Tibial artery (tissue), 4 donors: ENCODE measurements at regions not wholly inside any gene's neighbourhood (a gene's known extent, or its start where the extent isn't known, plus 50 kb on each side); places are given as distances from the start of the nearest gene placed in this dataset.

Source experiments
- DNase-seq, 2 donors: peaks; one replicate each; pipeline ENCODE4 v3.0.0-alpha.2; 2019
- H3K27ac ChIP-seq, 2 donors: fragments of 200-600 bp; sonication (generic) in 1 of 2; 1 replicate in 1 of 2; 2 replicates in 1 of 2; pipeline ENCODE4 v1.5.1; 2018 to 2019; ENCODE audit warnings: mild to moderate bottlenecking in 1 of 2
- H3K27me3 ChIP-seq, 2 donors: fragments of 200-600 bp; sonication (generic) in 1 of 2; one replicate each; pipeline versions ENCODE4 v1.5.1 to v1.6.0; 2016 to 2019
- H3K36me3 ChIP-seq, 3 donors: fragments of 200-600 bp; sonication (generic) in 2 of 3; one replicate each; pipeline ENCODE4 v1.5.1; 2016 to 2019; ENCODE audit warnings: mild to moderate bottlenecking in 2 of 3
- H3K4me1 ChIP-seq, 4 donors: fragments of 200-600 bp; sonication (generic) in 2 of 4; 1 replicate in 3 of 4; 2 replicates in 1 of 4; pipeline ENCODE4 v1.5.1; 2016 to 2019
- H3K4me3 ChIP-seq, 2 donors: fragments of 200-600 bp; sonication (generic) in 1 of 2; 1 replicate in 1 of 2; 2 replicates in 1 of 2; pipeline ENCODE4 v1.5.1; 2018 to 2019; ENCODE audit warnings: mild to moderate bottlenecking in 2 of 2
- H3K9me3 ChIP-seq, 3 donors: fragments of 200-600 bp; sonication (generic) in 1 of 3; one replicate each; pipeline ENCODE4 v1.5.1; 2016 to 2019
- intact Hi-C: fragments of 100-400 bp; cut with DNase I; formaldehyde crosslinking; loops from one replicate; pipeline ENCODE4 v1.15.0; 2023; ENCODE audit warnings: low total_unique reads
- TF ChIP-seq, protein P1 (sequence below), 2 experiments: fragments of 200-600 bp in 1 of 2; fragments of 450-650 bp in 1 of 2; IDR thresholded peaks; one replicate each; pipeline ENCODE4 v1.5.1; 2017 to 2019; ENCODE audit warnings: antibody characterized with exemption in 2 of 2, mild to moderate bottlenecking in 1 of 2, moderate library complexity in 1 of 2

DNA sequence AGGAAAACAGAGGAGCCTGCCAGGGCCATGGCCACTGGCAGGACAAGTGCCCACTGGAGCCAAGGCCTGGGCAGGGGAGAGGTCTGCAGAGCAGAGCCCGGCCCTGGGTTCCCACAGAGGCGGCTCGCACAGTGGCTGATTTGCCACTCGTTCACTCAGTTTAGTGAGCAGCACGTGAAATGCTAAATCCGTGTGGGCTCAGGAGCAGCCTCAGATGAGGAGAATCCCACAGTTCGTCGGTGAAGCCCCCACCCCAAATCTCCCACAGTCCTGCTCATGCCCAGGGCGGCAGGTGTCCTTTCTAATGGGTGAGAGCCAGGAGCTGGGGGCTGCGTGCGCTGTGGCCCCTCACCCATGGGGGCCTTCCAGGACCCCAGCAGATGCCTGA lies 107.7 kb upstream of the FAM20C start:
- Histone ChIP-seq H3K9me3 (no peaks in the 10 kb centered on the region), H3K4me3 (no peak overlapping the region), H3K27me3 (no peaks in the 10 kb centered on the region), H3K36me3 (no peaks in the 10 kb centered on the region), H3K4me1 (peaks cover 0 to 22% (median 19%) of the 10 kb centered on the region in 4 donors), H3K27ac (no peak overlapping the region)
- peak in 1 of 2 donors; percentile 51 for DNase-seq
- intact Hi-C loops: no loop called here
- TF ChIP-seq, protein P1, sequence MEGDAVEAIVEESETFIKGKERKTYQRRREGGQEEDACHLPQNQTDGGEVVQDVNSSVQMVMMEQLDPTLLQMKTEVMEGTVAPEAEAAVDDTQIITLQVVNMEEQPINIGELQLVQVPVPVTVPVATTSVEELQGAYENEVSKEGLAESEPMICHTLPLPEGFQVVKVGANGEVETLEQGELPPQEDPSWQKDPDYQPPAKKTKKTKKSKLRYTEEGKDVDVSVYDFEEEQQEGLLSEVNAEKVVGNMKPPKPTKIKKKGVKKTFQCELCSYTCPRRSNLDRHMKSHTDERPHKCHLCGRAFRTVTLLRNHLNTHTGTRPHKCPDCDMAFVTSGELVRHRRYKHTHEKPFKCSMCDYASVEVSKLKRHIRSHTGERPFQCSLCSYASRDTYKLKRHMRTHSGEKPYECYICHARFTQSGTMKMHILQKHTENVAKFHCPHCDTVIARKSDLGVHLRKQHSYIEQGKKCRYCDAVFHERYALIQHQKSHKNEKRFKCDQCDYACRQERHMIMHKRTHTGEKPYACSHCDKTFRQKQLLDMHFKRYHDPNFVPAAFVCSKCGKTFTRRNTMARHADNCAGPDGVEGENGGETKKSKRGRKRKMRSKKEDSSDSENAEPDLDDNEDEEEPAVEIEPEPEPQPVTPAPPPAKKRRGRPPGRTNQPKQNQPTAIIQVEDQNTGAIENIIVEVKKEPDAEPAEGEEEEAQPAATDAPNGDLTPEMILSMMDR (IDR thresholded peaks at IDR 0.05): no peak

DNA sequence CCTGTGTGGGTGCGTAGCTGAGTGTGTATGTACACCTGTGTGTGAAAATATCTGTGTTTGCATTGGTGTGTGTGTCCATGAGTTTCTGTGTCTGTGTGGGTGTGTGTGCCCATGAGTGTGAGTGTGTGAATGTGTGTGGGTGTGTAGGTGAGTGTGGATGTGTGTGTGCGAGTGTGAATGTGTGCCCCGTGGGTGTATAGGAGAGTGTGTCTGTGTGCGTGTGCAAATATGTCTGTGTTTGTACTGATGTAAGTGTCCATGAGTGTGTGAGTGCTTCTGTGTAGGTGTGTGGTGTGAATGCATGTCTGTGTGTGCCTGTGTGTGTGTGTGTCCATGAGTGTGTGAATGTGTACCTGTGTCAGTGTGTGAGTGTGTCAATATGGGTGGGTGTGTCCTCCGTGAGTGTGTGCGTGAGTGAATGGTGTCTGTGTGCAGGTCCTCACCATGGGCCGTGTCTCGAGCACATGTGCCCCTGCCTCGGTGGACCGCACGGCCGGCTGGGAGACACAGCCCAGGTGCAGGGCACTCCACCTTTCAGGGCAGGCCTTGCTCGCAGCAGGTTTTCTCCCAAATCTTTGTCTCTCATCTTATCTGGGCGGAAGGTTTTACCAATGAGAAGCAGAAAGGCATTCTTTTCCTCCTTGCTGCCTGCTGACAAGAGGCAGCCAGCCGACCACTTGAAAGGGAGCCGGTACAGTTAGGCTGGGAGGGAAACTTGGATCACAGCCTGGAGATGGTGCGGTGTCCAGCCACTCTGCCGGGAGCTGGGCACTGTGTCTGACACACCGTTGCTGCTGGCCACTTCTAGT lies 107.1 kb upstream of the FAM20C start:
- intact Hi-C loops: no loop called here

DNA sequence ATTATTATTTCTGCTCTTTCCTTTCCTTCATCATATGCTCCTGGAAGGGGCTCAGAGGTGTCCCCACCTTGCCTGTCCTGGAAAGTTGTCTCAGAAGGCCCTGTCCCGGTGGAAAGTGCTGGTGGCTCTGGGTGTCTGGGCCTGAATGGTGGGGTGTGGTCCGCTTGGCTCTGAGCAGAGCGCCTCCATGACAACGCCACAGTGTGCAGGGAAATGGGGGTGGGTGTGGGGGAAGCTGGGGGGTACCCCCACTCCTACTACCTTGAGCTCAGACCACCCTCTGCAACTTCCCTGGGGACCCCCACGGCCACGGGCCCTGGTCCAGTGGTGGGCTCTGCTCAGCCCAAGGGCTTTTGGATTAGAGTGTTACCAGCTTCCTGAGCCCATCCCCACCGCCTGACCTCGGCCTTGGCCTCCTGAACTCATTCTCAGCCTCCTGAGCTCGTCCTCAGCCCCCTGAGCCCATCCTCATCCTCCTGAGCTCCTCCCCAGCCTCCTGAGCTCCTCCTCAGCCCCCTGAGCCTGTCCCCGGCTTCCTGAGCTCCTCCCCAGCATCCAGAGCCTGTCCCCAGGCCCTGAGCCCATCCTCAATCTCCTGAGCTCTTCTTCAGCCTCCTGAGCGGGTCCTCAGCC lies 106.4 kb upstream of the FAM20C start:
- DNase-seq: peak in 1 of 2 donors; percentile 35
- Histone ChIP-seq H3K36me3 (no peaks in the 10 kb centered on the region), H3K9me3 (no peaks in the 10 kb centered on the region), H3K27ac (no peak overlapping the region), H3K27me3 (no peaks in the 10 kb centered on the region), H3K4me1 (peaks cover 0 to 34% (median 31%) of the 10 kb centered on the region in 4 donors), H3K4me3 (no peak overlapping the region)
- TF ChIP-seq, protein P1 (IDR thresholded peaks at IDR 0.05): no peak
- intact Hi-C loops: no loop called here

More for the DNA sequence above, 107.1 kb upstream of the FAM20C start:
- TF ChIP-seq, protein P1 (IDR thresholded peaks at IDR 0.05): no peak
- DNase-seq: peak in 1 of 2 donors; percentile 58
- H3K9me3 ChIP-seq: no peaks in the 10 kb centered on the region
- H3K4me1 ChIP-seq: peaks cover 0 to 29% (median 24%) of the 10 kb centered on the region in 4 donors
- H3K4me3 ChIP-seq: no peak overlapping the region
- no peaks in the 10 kb centered on the region for H3K36me3 ChIP-seq
- no peaks in the 10 kb centered on the region for H3K27me3 ChIP-seq
- H3K27ac ChIP-seq: no peak overlapping the region

DNA sequence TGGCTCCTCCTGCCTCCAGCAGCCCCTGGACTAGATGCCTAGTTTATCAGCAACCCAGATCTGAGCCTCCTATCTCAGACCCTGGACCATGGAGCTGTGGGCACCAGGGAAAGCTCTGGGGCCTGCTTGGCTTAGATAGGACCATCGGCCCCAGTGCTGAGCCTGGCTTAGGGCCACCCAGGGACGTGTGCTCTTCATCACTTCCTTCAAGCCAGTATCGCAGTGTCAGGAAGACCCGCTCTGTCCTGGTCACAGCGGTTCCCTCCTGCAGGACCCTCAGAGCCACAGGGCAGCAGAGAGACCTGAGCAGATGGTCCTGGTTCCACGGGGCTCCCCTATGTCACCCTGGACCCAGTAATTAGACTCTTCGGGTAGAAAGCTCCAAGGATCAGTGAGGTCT lies 105.7 kb upstream of the FAM20C start:
- Histone ChIP-seq H3K4me1 (peaks cover 0 to 34% (median 31%) of the 10 kb centered on the region in 4 donors), H3K36me3 (no peaks in the 10 kb centered on the region), H3K9me3 (no peaks in the 10 kb centered on the region), H3K4me3 (no peak overlapping the region), H3K27me3 (no peaks in the 10 kb centered on the region), H3K27ac (no peak overlapping the region)
- no peak for DNase-seq
- TF ChIP-seq, protein P1 (IDR thresholded peaks at IDR 0.05): no peak
- intact Hi-C loops: no loop called here

DNA sequence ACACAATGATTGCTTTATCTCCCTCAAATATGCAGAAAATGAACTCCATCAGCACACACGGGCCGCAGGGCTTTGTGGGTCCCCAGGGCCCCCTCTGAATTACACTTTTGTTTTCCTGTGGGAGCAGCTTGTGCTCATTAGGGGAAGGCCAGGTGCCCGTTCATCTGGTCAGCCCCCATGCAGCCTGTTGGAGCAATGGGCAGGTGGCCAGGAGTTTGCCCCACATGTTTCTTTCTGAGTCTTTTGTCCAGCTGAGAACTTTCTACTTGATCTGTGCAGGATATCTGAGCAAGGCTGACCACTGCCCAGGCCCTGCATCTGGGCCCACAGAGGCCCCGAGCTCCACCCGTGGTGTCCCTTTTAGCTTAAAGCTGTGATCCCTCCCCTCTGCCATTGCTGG lies 105.3 kb upstream of the FAM20C start:
- no peaks in the 10 kb centered on the region for H3K9me3 ChIP-seq
- no peak overlapping the region for H3K27ac ChIP-seq
- no peaks in the 10 kb centered on the region for H3K27me3 ChIP-seq
- DNase-seq: no peak
- intact Hi-C loops: no loop called here
- TF ChIP-seq, protein P1 (IDR thresholded peaks at IDR 0.05): no peak
- H3K4me3 ChIP-seq: no peak overlapping the region
- H3K36me3 ChIP-seq: no peaks in the 10 kb centered on the region
- H3K4me1 ChIP-seq: peaks cover 0 to 34% (median 31%) of the 10 kb centered on the region in 4 donors
